ENCODE measurements at regions not wholly inside any gene's neighbourhood (a gene's known extent, or its start where the extent isn't known, plus 50 kb on each side); places are given as distances from the start of the nearest gene placed in this dataset.

DNA sequence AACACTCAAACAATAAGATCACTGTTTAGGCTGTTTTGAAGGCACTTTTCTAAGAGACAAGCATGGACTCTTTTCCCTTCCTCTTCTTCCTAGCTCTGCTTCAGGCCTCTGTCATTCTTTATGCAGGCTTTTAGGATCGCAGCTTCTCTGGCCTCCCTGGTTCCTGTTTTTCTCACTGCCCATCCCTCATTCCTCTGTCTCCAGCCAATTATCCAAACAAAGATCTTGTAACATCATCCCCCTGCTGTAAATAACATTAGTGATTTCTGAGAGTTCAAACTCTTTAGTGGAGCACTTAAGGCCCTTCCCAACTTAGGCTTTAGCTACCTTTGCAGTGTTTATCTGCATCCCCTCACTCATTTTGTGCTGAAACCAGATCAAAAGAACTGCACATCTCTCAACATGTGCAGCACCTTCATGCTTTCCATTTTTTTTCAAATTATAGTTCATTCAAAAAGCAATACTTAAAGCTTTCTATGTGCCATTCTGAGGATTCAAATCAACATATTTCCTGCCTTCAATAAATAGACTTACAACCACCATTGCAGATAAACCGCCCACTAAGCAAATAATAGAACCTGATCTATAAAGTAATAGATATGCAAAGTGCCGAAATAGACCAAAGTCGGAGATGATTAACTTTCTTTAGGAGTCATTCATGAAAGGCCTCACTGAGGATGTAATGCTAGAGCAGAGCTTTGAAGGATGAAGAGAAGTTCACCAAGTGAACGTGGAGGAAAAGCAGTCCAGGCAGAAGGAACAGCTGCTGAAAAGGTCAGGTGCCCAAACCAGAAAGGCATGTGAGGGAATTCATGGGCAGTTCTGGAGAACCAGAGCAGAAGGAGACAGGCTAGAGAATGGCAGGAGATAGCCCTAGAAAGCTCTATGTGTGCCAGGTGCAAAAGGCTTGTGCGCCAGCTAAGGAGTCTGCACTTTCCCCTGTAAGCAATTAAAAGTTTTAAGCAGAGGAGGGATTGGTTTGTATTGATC is 95.8 kb upstream of the ZNF366 start:
- TF ChIP-seq HDGF (IDR thresholded peaks at IDR 0.05; ENCODE audit: borderline replicate concordance) (no peak), SUZ12 (IDR thresholded peaks at IDR 0.05) (no peak), TARDBP (IDR thresholded peaks at IDR 0.05) (no peak), SP1 (IDR thresholded peaks at IDR 0.05) (no peak), FOXM1 (IDR thresholded peaks at IDR 0.05; ENCODE audit: borderline replicate concordance) (no peak), FOXK2 (IDR thresholded peaks at IDR 0.05) (no peak), BHLHE40 (IDR thresholded peaks at IDR 0.05; ENCODE audit: borderline replicate concordance) (no peak), ELF4 (IDR thresholded peaks at IDR 0.05) (no peak)

All from HEK293T (cell line).